GM19452 (cell line): ENCODE measurements at regions not wholly inside any gene's neighbourhood (a gene's known extent, or its start where the extent isn't known, plus 50 kb on each side); places are given as distances from the start of the nearest gene placed in this dataset.

Source experiments
- ATAC-seq: cut with Tn5 transposase; IDR thresholded peaks from one replicate; pipeline ENCODE4 v1.9.1; 2021; ENCODE audit not compliant: unreplicated experiment

GRCh38 chr1:232263452-232263851, 366.5 kb downstream of the SIPA1L2 start:
- no peak for ATAC-seq

DNA sequence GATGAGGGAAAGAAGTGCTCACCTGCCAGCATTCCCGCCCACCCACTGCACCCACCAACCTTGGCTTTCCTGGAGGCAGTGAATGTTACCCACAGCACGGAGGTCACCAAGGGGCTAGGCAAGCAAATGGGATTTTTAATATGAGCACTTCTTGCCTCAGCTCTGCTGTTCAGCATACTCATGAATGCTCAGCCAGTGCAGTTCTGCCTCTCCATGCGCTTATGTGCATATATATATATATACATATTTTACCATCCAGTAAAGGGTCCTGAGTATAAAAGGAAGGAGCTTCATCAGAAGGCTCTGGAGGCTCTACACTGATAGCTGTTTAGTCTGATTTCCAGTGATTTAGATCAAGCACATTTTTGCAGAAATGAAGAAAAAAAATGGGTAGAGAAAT, 366.9 kb downstream of the SIPA1L2 start:
- ATAC-seq = no peak

DNA sequence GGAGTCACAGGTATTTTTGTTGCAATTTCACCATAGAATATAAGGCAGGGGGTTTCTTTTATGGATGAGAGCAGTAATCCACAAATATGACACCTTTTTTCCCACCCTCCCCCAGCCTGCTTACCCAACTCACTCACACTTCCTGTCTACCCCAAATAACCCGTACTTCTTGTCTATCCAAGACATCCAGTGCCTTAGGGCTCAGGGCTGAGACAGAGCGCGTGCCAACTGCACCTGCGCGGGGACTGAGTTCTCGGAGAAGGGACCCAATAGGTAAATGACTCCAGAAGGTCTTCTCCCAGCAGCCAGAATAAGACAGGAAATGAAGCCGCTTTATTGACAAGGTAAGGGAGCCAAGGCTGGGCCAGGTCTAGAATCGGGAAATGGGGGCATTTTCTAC, 369.1 kb downstream of the SIPA1L2 start:
- no peak for ATAC-seq

GRCh38 chr1:232260045-232260444, 369.9 kb downstream of the SIPA1L2 start:
- no peak for ATAC-seq

GRCh38 chr1:232259333-232259732, 370.6 kb downstream of the SIPA1L2 start:
- no peak for ATAC-seq

DNA sequence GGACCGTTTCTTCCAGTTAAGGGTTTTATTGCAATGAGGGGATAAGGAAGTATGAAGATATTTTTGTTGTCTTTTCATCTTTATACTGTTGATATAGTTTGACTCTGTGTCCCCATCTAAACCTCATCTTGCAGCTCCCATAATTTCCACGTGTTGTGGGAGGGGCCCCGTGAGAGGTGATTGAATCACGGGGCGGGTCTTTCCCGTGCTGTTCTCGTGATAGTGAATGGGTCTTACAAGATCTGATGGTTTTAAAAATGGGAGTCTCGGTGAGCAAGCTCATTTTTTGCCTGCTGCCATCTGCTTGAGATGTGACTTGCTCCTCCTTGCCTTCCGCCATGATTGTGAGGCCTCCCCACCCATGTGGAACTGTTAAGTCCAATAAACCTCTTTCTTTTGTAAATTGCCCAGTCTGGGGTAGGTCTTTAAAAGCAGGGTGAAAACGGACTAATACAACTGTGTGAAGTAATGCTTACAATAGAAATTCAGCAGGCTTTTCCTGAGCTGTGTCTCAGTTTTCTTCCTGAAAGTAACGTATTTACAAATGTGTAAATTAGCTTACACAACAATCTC, 377.3 kb downstream of the SIPA1L2 start:
- no peak for ATAC-seq

- ATAC-seq = no peak
These were observed 379.1 kb downstream of the SIPA1L2 start for GRCh38 chr1:232250838-232251237.

DNA sequence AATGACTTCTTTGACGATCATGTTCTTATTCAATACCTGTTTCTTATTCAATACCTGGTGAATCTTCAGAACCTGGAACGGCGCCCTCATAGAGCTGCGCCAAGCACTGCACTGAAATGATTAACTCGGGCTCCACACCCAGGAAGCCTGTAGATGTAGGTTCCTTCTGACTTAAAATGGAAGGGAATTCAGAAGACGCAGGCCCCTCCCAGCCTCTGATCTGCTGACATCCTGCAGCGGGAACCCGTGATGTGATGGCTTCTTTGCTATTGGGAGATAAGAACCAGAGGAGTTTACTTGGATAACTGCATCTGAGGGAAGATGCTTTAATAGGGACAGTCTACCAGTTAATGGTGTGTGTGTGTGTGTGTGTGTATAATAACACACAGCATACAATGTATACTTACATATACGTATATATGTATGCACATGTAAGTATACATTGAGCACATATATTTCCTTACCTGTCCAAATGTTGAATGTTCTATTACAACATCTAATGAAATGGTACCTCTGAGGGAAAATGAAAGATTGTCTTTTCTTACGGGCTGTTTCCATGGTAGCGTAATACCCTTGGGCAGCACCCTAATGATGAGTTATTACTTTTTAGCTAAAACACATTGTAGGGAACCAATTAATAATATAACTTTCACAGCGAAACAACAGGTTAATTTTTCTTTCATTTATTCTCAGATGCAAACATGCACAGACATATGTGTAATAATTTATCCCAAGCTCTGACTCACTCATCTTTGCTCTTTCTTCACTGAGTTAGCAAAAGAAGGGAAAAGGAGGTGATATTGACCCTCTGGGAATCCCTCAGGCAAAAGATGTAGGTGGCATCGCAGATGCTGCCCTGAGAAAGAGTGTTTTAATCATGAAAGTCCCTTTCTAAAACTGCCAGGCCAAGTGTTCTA, 379.8 kb downstream of the SIPA1L2 start:
- no peak for ATAC-seq

GRCh38 chr1:232249339-232249738, 380.6 kb downstream of the SIPA1L2 start:
- ATAC-seq = no peak

- no peak for ATAC-seq
These were observed 381.6 kb downstream of the SIPA1L2 start for GRCh38 chr1:232248276-232248820.

DNA sequence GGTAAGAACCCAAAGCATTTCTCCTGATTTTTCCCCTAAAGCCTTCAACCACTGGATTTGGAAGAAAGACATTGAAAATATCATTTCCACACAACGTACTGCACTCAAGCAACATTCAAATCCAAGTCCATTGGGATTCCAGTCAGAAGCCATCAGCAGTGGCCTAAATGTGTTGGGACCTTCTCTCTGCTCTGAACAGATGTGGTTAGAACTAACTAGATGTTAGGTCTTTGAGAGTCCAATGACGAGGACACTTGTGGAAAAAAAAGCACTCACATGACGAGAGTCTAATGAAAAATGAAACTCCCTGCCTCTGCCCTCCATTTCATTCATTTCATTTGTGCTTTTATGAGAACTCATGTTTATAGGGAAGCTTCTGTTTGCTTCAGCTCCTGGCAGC, 382.3 kb downstream of the SIPA1L2 start:
- ATAC-seq = no peak

GRCh38 chr1:232244426-232244825, 385.5 kb downstream of the SIPA1L2 start:
- no peak for ATAC-seq

GRCh38 chr1:232239998-232240397, 389.9 kb downstream of the SIPA1L2 start:
- ATAC-seq = no peak

DNA sequence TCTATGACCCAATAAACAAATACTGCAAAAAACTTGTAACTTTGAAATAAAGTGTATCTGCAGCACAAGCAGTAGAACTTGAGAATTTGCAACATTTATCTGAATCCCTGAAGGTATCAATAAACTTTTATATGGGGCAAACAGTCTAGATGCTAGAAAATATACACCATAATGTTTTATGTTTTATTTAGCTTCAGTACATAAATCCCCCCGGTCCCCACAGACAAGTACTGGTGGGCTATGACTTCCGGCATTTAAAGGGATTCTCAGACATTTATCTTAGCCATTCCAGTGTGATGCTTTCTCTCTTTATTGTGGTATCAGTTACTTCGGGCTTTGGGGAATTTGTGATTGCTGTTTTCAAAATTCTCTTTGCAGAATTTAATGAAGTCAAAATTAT, 390.4 kb downstream of the SIPA1L2 start:
- no peak for ATAC-seq

DNA sequence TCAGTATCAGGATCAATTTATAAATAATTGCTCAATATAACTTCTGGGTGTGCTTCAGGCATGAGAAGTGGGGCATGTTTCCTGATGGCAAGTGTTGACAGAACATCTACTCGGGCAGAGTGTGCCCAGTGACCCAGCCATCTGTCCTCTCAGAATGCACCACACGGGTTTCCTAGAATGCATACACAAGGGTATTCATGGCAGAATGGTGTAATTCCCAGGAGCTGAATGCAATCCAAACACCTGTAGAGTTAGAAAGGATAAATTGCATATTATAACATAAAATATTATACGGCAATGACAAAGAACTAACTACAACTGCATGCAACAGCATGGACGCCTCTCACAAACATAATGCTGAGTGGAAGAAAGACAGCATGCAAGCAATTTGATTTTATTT, 391.9 kb downstream of the SIPA1L2 start:
- ATAC-seq = no peak

GRCh38 chr1:232227306-232227705, 402.6 kb downstream of the SIPA1L2 start:
- ATAC-seq = no peak

DNA sequence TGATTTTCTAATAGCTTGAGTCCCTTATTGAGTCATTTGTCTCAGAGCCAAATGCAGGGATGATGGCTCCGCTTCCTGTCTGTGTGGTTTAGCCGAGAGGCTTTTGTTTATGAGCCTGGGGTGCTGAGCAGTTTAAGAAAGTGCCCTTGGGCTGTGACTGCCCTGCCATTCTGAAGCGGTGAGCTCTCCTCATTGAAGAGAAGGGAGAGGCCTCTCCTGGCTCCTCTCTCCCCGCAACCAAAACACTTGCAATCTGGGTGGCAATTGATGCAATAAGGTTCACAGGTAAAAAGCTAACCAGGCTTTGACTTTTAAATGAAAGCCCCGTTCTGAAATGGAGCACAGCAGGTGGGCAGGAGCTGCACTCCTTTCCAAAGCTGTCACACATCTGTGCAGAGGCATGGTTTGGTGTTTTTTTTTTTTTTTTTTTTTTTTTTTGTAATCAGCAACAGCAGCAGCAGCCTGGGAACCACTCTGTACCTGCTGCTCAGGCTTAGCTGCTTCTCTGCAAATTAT, 403.7 kb downstream of the SIPA1L2 start:
- ATAC-seq = no peak

DNA sequence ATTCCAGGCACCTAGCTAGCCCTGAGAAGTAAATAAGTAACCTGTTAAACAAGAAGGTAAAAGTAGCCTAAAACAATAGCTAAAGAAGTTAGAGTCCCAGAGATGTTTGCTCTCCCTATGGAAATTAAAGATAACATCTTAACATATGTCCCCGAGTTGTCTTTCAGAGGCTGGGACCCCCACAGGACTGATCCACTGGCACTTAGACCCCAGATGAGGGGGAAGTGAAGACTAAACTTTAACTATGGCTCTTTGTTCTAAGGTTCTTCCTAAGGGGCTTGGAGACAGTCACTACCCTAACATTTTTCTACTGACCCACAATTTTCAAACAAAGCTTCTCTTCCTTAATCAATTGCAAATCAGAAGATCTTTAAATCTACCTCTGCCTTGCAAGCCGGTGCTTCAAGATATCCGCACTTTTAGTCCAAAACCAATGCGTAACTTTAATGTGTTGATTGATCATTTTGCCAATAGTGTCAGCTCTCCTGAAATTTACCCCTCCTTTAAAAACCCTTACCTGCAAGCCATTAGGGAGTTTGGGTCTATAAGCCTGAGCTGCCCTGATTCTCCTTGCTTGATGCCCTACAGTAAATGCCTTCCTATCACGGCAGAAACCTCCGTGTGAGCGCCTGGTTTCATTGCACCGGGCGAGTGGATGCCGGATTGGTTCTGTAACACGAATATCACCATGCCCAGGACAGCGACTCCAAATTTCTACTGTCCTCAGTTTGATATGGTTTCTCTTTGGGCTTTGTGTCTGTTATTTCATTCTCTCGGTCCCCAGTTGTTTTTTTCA, 404.4 kb downstream of the SIPA1L2 start:
- ATAC-seq = no peak

DNA sequence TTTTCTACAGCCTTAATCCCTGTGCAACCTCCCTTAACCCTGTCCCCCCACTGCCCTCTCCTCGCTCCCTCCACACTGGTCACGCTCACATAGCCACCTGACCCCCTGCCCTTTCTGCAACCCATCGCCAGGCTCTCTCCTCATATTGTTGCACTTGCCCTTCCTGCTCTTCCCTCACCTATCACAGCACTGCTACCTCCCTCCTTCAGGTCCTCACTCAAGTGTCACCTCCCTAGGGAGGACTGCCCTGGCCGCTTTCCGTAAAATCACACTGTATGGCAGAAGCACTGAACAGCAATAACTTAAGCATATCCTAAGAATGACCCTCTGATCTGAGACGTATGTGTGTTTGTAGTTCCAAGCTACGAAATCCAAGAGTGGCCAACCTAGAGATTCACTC, 406.0 kb downstream of the SIPA1L2 start:
- ATAC-seq = no peak

DNA sequence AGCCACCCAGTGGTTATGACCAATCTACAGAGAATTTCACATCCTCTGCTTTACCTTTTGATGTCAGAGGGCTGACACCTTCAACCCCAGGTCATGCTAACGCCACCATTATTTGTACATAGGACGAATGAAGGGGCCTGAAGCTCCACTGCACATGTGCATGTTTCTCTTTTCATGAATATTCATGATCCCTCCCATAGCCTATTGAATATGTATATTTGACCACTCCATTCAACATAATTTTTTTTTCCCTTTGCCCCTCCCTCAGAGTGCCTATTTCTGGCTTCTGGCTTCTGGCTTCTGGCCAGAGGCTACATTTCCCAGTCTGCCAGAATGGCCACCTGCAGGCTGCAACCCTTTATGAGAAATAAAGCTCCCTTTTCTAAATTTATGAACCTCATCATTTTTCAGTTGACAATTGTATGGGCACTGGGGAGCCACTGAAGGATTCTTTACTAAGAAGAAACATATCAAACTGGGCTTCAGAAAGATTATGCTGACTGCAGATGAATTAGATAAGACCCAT, 406.7 kb downstream of the SIPA1L2 start:
- ATAC-seq = no peak

DNA sequence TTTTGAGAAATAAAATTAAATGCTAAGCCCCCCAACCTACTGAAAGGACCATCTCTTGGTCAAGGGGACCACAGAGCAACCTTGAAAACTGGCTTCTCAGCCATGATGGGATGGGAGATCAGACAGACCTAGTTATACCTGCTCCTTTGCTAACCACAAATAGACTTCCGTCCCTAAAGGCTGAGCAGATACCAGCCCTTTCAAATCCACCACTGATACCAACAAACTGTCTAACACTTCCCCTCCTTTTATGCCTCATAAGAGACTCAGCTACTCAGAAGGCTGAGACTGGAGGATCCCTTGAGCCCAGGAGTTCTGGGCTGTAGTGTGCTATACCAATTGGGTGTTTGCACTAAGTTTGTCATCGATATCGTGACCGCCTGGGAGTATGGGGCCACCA, 407.3 kb downstream of the SIPA1L2 start:
- ATAC-seq = no peak
